Muscle of leg (tissue), 3 donors: ENCODE measurements at regions not wholly inside any gene's neighbourhood (a gene's known extent, or its start where the extent isn't known, plus 50 kb on each side); places are given as distances from the start of the nearest gene placed in this dataset.

Experiments used
- DNase-seq: peaks from one replicate; pipeline ENCODE4 v3.0.0; 2013
- H3K27ac ChIP-seq: one replicate; pipeline ENCODE4 v1.5.1; 2013; ENCODE audit warnings: mild to moderate bottlenecking, low read length, control low read depth
- H3K27me3 ChIP-seq: one replicate; pipeline ENCODE4 v1.6.1; 2013; ENCODE audit warnings: low read length; ENCODE audit not compliant: control insufficient read depth, insufficient read depth
- H3K36me3 ChIP-seq: one replicate; pipeline ENCODE4 v1.6.1; 2013; ENCODE audit warnings: low read length; ENCODE audit not compliant: control insufficient read depth, insufficient read depth
- H3K4me1 ChIP-seq: one replicate; pipeline ENCODE4 v1.6.1; 2013; ENCODE audit warnings: low read length; ENCODE audit not compliant: control insufficient read depth, insufficient read depth
- H3K4me3 ChIP-seq: one replicate; pipeline ENCODE4 v1.5.1; 2013; ENCODE audit warnings: low read length, control low read depth
- H3K9me3 ChIP-seq: replicated peaks from 2 replicates; pipeline ENCODE4 v1.6.1; 2013; ENCODE audit warnings: low read depth, low read length; ENCODE audit not compliant: control insufficient read depth
- WGBS: methylation state at CpG from one replicate; pipeline ENCODE4 v1.1.5; 2013; ENCODE audit warnings: missing lambda C conversion rate; ENCODE audit not compliant: insufficient coverage; 5-methylcytosine and 5-hydroxymethylcytosine counted together

GRCh38 chr1:81559662-81560350 lies 240.9 kb upstream of the ADGRL2 start:
- DNase-seq, result no peak
- Histone ChIP-seq H3K4me1 (no peaks in the 10 kb centered on the region), H3K36me3 (no peaks in the 10 kb centered on the region), H3K4me3 (no peak overlapping the region), H3K27ac (no peak overlapping the region), H3K27me3 (no peaks in the 10 kb centered on the region), H3K9me3 (no peaks in the 10 kb centered on the region)
- WGBS, result no CpG with 5 or more reads among the region's 1 CpG

GRCh38 chr1:81558291-81559076 lies 242.2 kb upstream of the ADGRL2 start:
- no peaks in the 10 kb centered on the region for H3K27me3 ChIP-seq
- DNase-seq, result no peak
- H3K36me3 ChIP-seq, result no peaks in the 10 kb centered on the region
- 100% methylated on average over 1 of the region's 1 CpG for WGBS
- H3K9me3 ChIP-seq, result no peaks in the 10 kb centered on the region
- no peak overlapping the region for H3K27ac ChIP-seq
- H3K4me3 ChIP-seq, result no peak overlapping the region
- H3K4me1 ChIP-seq, result no peaks in the 10 kb centered on the region

GRCh38 chr1:81556968-81557367 lies 243.8 kb upstream of the ADGRL2 start:
- DNase-seq, result no peak
- Histone ChIP-seq H3K4me3 (no peak overlapping the region), H3K4me1 (no peaks in the 10 kb centered on the region), H3K9me3 (no peaks in the 10 kb centered on the region), H3K36me3 (no peaks in the 10 kb centered on the region), H3K27ac (no peak overlapping the region), H3K27me3 (no peaks in the 10 kb centered on the region)
- 98% methylated on average over 9 of the region's 11 CpGs for WGBS

GRCh38 chr1:81554534-81554933 lies 246.2 kb upstream of the ADGRL2 start:
- Histone ChIP-seq H3K27ac (no peak overlapping the region), H3K36me3 (no peaks in the 10 kb centered on the region), H3K27me3 (no peaks in the 10 kb centered on the region), H3K9me3 (no peaks in the 10 kb centered on the region), H3K4me1 (no peaks in the 10 kb centered on the region), H3K4me3 (no peak overlapping the region)
- no CpG with 5 or more reads among the region's 1 CpG for WGBS
- DNase-seq, result no peak

- DNase-seq, result no peak
- H3K27ac ChIP-seq, result no peak overlapping the region
- no peaks in the 10 kb centered on the region for H3K9me3 ChIP-seq
- no peak overlapping the region for H3K4me3 ChIP-seq
- H3K4me1 ChIP-seq, result no peaks in the 10 kb centered on the region
- H3K27me3 ChIP-seq, result no peaks in the 10 kb centered on the region
- no CpG with 5 or more reads among the region's 2 CpGs for WGBS
- no peaks in the 10 kb centered on the region for H3K36me3 ChIP-seq
Measured at GRCh38 chr1:81554108-81554507, 246.6 kb upstream of the ADGRL2 start.

GRCh38 chr1:81553503-81553902 lies 247.2 kb upstream of the ADGRL2 start:
- no peaks in the 10 kb centered on the region for H3K27me3 ChIP-seq
- no peak for DNase-seq
- H3K4me3 ChIP-seq, result no peak overlapping the region
- H3K36me3 ChIP-seq, result no peaks in the 10 kb centered on the region
- WGBS, result no CpG with 5 or more reads among the region's 1 CpG
- no peaks in the 10 kb centered on the region for H3K4me1 ChIP-seq
- H3K27ac ChIP-seq, result no peak overlapping the region
- H3K9me3 ChIP-seq, result no peaks in the 10 kb centered on the region

- Histone ChIP-seq H3K27ac (no peak overlapping the region), H3K27me3 (no peaks in the 10 kb centered on the region), H3K36me3 (no peaks in the 10 kb centered on the region), H3K9me3 (no peaks in the 10 kb centered on the region), H3K4me1 (no peaks in the 10 kb centered on the region), H3K4me3 (no peak overlapping the region)
- no CpG with 5 or more reads among the region's 1 CpG for WGBS
- no peak for DNase-seq
Measured at GRCh38 chr1:81551946-81552345, 248.8 kb upstream of the ADGRL2 start.

- no peaks in the 10 kb centered on the region for H3K4me1 ChIP-seq
- no peak for DNase-seq
- no CpG with 5 or more reads among the region's 1 CpG for WGBS
- no peak overlapping the region for H3K27ac ChIP-seq
- H3K4me3 ChIP-seq, result no peak overlapping the region
- no peaks in the 10 kb centered on the region for H3K27me3 ChIP-seq
- no peaks in the 10 kb centered on the region for H3K36me3 ChIP-seq
- H3K9me3 ChIP-seq, result no peaks in the 10 kb centered on the region
Measured at GRCh38 chr1:81550753-81551152, 250.0 kb upstream of the ADGRL2 start.

GRCh38 chr1:81549588-81550127 lies 251.1 kb upstream of the ADGRL2 start:
- no peak overlapping the region for H3K27ac ChIP-seq
- peak; percentile 16 for DNase-seq
- no peak overlapping the region for H3K4me3 ChIP-seq
- H3K4me1 ChIP-seq, result no peaks in the 10 kb centered on the region
- H3K36me3 ChIP-seq, result no peaks in the 10 kb centered on the region
- WGBS, result no CpG with 5 or more reads among the region's 1 CpG
- H3K9me3 ChIP-seq, result no peaks in the 10 kb centered on the region
- H3K27me3 ChIP-seq, result no peaks in the 10 kb centered on the region

- no peak overlapping the region for H3K27ac ChIP-seq
- WGBS, result no CpG with 5 or more reads among the region's 3 CpGs
- H3K4me3 ChIP-seq, result no peak overlapping the region
- no peaks in the 10 kb centered on the region for H3K36me3 ChIP-seq
- DNase-seq, result no peak
- no peaks in the 10 kb centered on the region for H3K27me3 ChIP-seq
- H3K4me1 ChIP-seq, result no peaks in the 10 kb centered on the region
- no peaks in the 10 kb centered on the region for H3K9me3 ChIP-seq
Measured at GRCh38 chr1:81548918-81549587, 251.7 kb upstream of the ADGRL2 start.
